Prostate gland (tissue), 2 donors: ENCODE measurements at regions not wholly inside any gene's neighbourhood (a gene's known extent, or its start where the extent isn't known, plus 50 kb on each side); places are given as distances from the start of the nearest gene placed in this dataset.

ENCODE experiments used
- DNase-seq: peaks from one replicate; pipeline ENCODE4 v3.0.0-alpha.2; 2019; ENCODE audit warnings: low spot score
- H3K27ac ChIP-seq, 2 donors: fragments of 200-600 bp; sonication (generic); 2 replicates each; pipeline ENCODE4 v1.5.1; 2017 to 2019
- H3K27me3 ChIP-seq: fragments of 200-600 bp; sonication (generic); replicated peaks from 2 replicates; pipeline ENCODE4 v1.5.1; 2019; ENCODE audit not compliant: insufficient read depth
- H3K36me3 ChIP-seq, 2 donors: fragments of 200-600 bp; sonication (generic); 1 replicate in 1 of 2; 2 replicates in 1 of 2; pipeline versions ENCODE4 v1.5.1 to v1.8.1; 2017 to 2019
- H3K4me1 ChIP-seq: fragments of 200-600 bp; sonication (generic); replicated peaks from 2 replicates; pipeline ENCODE4 v1.5.1; 2019
- H3K4me3 ChIP-seq, 2 donors: fragments of 200-600 bp; sonication (generic); 2 replicates each; pipeline ENCODE4 v1.5.1; 2017 to 2019
- H3K9me3 ChIP-seq: fragments of 200-600 bp; sonication (generic); 2 replicates; pipeline ENCODE4 v1.5.1; 2017
- CTCF ChIP-seq, 4 experiments: fragments of 200-600 bp in 2 of 4; fragments of 450-650 bp in 2 of 4; sonication (generic) in 2 of 4; IDR thresholded peaks; 1 replicate in 3 of 4; 2 replicates in 1 of 4; pipeline ENCODE4 v1.5.1; 2016 to 2019; ENCODE audit warnings: antibody characterized with exemption in 4 of 4, mild to moderate bottlenecking in 2 of 4, moderate library complexity in 2 of 4
- POLR2A ChIP-seq: fragments of 450-650 bp; IDR thresholded peaks from one replicate; pipeline ENCODE4 v1.6.1; 2016; ENCODE audit warnings: antibody characterized with exemption, mild to moderate bottlenecking
- POLR2AphosphoS5 ChIP-seq: sonication (generic); formaldehyde crosslinking; IDR thresholded peaks from one replicate; pipeline ENCODE4 v1.6.1; 2017; ENCODE audit warnings: antibody characterized with exemption
- WGBS: methylation state at CpG from one replicate; pipeline ENCODE4 v1.1.5; 2018; 5-methylcytosine and 5-hydroxymethylcytosine counted together
- intact Hi-C: fragments of 100-400 bp; cut with DNase I; formaldehyde crosslinking; loops from one replicate; pipeline ENCODE4 v1.14.2; 2022

- intact Hi-C loops = no loop called here
- H3K27ac ChIP-seq = no peak overlapping the region
- no peak for TF ChIP-seq CTCF (IDR thresholded peaks at IDR 0.05)
- no peak for TF ChIP-seq POLR2AphosphoS5
- no peak for TF ChIP-seq POLR2A
- H3K4me1 ChIP-seq = no peaks in the 10 kb centered on the region
- no peaks in the 10 kb centered on the region for H3K9me3 ChIP-seq
- DNase-seq = no peak
- H3K36me3 ChIP-seq = no peaks in the 10 kb centered on the region
- 86% methylated on average over 3 of the region's 3 CpGs for WGBS
- no peak overlapping the region for H3K4me3 ChIP-seq
- no peaks in the 10 kb centered on the region for H3K27me3 ChIP-seq
These were observed 89.6 kb upstream of the PCDH8 start for GRCh38 chr13:52938065-52938464.

GRCh38 chr13:52936806-52937205 lies 88.4 kb upstream of the PCDH8 start:
- Histone ChIP-seq H3K4me1 (no peaks in the 10 kb centered on the region), H3K36me3 (no peaks in the 10 kb centered on the region), H3K9me3 (no peaks in the 10 kb centered on the region), H3K27me3 (no peaks in the 10 kb centered on the region), H3K27ac (no peak overlapping the region), H3K4me3 (no peak overlapping the region)
- no peak for DNase-seq
- intact Hi-C loops = no loop called here
- 88% methylated on average over 2 of the region's 2 CpGs for WGBS
- TF ChIP-seq CTCF (IDR thresholded peaks at IDR 0.05) = no peak
- no peak for TF ChIP-seq POLR2A
- TF ChIP-seq POLR2AphosphoS5 = no peak

GRCh38 chr13:52934258-52934657 lies 85.8 kb upstream of the PCDH8 start:
- intact Hi-C loops = no loop called here
- 79% methylated on average over 7 of the region's 7 CpGs for WGBS
- H3K4me3 ChIP-seq = no peak overlapping the region
- no peaks in the 10 kb centered on the region for H3K4me1 ChIP-seq
- no peaks in the 10 kb centered on the region for H3K36me3 ChIP-seq
- TF ChIP-seq CTCF (IDR thresholded peaks at IDR 0.05) (no peak), POLR2A (no peak), POLR2AphosphoS5 (no peak)
- no peaks in the 10 kb centered on the region for H3K27me3 ChIP-seq
- no peak for DNase-seq
- no peaks in the 10 kb centered on the region for H3K9me3 ChIP-seq
- no peak overlapping the region for H3K27ac ChIP-seq

- no peaks in the 10 kb centered on the region for H3K27me3 ChIP-seq
- intact Hi-C loops = no loop called here
- no peaks in the 10 kb centered on the region for H3K9me3 ChIP-seq
- no peaks in the 10 kb centered on the region for H3K36me3 ChIP-seq
- no peak overlapping the region for H3K27ac ChIP-seq
- no peak for DNase-seq
- WGBS = 88% methylated on average over 25 of the region's 25 CpGs
- TF ChIP-seq CTCF (IDR thresholded peaks at IDR 0.05) (no peak), POLR2A (no peak), POLR2AphosphoS5 (no peak)
- H3K4me1 ChIP-seq = no peaks in the 10 kb centered on the region
- H3K4me3 ChIP-seq = no peak overlapping the region
These were observed 85.2 kb upstream of the PCDH8 start for GRCh38 chr13:52933547-52934210.

GRCh38 chr13:52933099-52933498 lies 84.7 kb upstream of the PCDH8 start:
- intact Hi-C loops = no loop called here

More at GRCh38 chr13:52933099-52933498, 84.7 kb upstream of the PCDH8 start:
- TF ChIP-seq POLR2A (no peak), POLR2AphosphoS5 (no peak), CTCF (IDR thresholded peaks at IDR 0.05) (no peak)
- Histone ChIP-seq H3K27ac (no peak overlapping the region), H3K36me3 (no peaks in the 10 kb centered on the region), H3K9me3 (no peaks in the 10 kb centered on the region), H3K4me3 (no peak overlapping the region), H3K27me3 (no peaks in the 10 kb centered on the region), H3K4me1 (no peaks in the 10 kb centered on the region)
- WGBS = 72% methylated on average over 7 of the region's 7 CpGs
- DNase-seq = no peak
